GM12878 (cell line): ENCODE measurements at regions not wholly inside any gene's neighbourhood (a gene's known extent, or its start where the extent isn't known, plus 50 kb on each side); places are given as distances from the start of the nearest gene placed in this dataset.
"Not testable (repeated sequence)": the region's sequence is repeated elsewhere in the genome, so short reads cannot be mapped to it uniquely, and the experiment has no call there.

Experiments
- ATAC-seq: fragments of 200-7000 bp; cut with Tn5 transposase; 3 replicates; pipeline ENCODE4 v1.9.1; 2020; ENCODE audit warnings: mild to moderate bottlenecking, moderate library complexity
- BruUV-seq: library from RNA; stranded (reverse); fragments of 400-500 nt; replicated peaks from 2 replicates; lab custom pipeline; 2021; lab: Mats Ljungman, UMichigan
- CTCF ChIA-PET: fragments of 300-600 bp; sonication (Branson Sonifier 250); formaldehyde crosslinking; extraction: SDS; loops from one replicate; lab custom pipeline; 2021; ENCODE audit warnings: inconsistent platforms; lab: Yijun Ruan, JAX
- POLR2A ChIA-PET: fragments of 350-600 bp; formaldehyde crosslinking; extraction: SDS; loops from one replicate; lab custom pipeline; 2021; ENCODE audit warnings: inconsistent platforms; lab: Charles Lee
- RAD21 ChIA-PET: fragments of 300-600 bp; sonication (Branson Sonifier 250); formaldehyde crosslinking; loops from one replicate; lab custom pipeline; 2023; ENCODE audit warnings: antibody characterized with exemption; ENCODE audit not compliant: unreplicated experiment; lab: Charles Lee
- SMC1A ChIA-PET: fragments of 300-600 bp; sonication (Branson Sonifier 250); formaldehyde crosslinking; loops from one replicate; lab custom pipeline; 2023; ENCODE audit not compliant: unreplicated experiment, uncharacterized antibody; lab: Charles Lee
- DNase-seq: peaks from one replicate; pipeline ENCODE4 v3.0.0-alpha.2; 2011; ENCODE audit warnings: low read depth, low spot score
- FAIRE-seq: peaks from 3 replicates; lab custom pipeline; 2011; peaks lifted over from hg19 to GRCh38; lab: Jason Lieb, UNC
- H2AFZ ChIP-seq: 2 replicates; pipeline ENCODE4 v1.6.0; 2011; ENCODE audit warnings: low read depth, low read length, control low read depth; ENCODE audit not compliant: control insufficient read depth
- H3K27ac ChIP-seq: 2 replicates; pipeline ENCODE4 v1.5.1; 2011; ENCODE audit warnings: control low read depth; ENCODE audit not compliant: control insufficient read depth, insufficient read depth
- H3K27me3 ChIP-seq, 2 experiments: replicated peaks in 1 of 2; 2 replicates each; pipeline versions ENCODE4 v1.6.0 to v1.6.1; 2011; ENCODE audit warnings: low read length in 1 of 2; ENCODE audit not compliant: control insufficient read depth in 2 of 2, insufficient read depth in 2 of 2
- H3K36me3 ChIP-seq, 2 experiments: 2 replicates each; pipeline ENCODE4 v1.5.1; 2011; ENCODE audit warnings: low read length in 1 of 2; ENCODE audit not compliant: control insufficient read depth in 2 of 2, insufficient read depth in 2 of 2
- H3K4me1 ChIP-seq: 2 replicates; pipeline ENCODE4 v1.6.1; 2011; ENCODE audit warnings: mild to moderate bottlenecking, low read length, moderate library complexity, mixed read lengths; ENCODE audit not compliant: control insufficient read depth, insufficient read depth
- H3K4me2 ChIP-seq: 2 replicates; pipeline ENCODE4 v1.6.0; 2011; ENCODE audit warnings: control low read depth; ENCODE audit not compliant: control insufficient read depth, insufficient read depth
- H3K4me3 ChIP-seq: fragments of 200-600 bp; sonication (generic); 2 replicates; pipeline ENCODE4 v1.5.1; 2016
- H3K79me2 ChIP-seq: 2 replicates; pipeline ENCODE4 v1.6.0; 2011; ENCODE audit warnings: low read length; ENCODE audit not compliant: control insufficient read depth, insufficient read depth
- H3K9ac ChIP-seq: 2 replicates; pipeline ENCODE4 v1.8.0; 2011; ENCODE audit warnings: low read length, control low read depth, mixed read lengths; ENCODE audit not compliant: control insufficient read depth, insufficient read depth
- H3K9me3 ChIP-seq: replicated peaks from 3 replicates; pipeline ENCODE4 v1.5.1; 2011; ENCODE audit warnings: mild to moderate bottlenecking, low read length; ENCODE audit not compliant: control insufficient read depth, insufficient read depth
- H4K20me1 ChIP-seq: 2 replicates; pipeline ENCODE4 v1.6.0; 2011; ENCODE audit not compliant: control insufficient read depth, insufficient read depth
- BHLHE40 ChIP-seq, 2 experiments: fragments of 450-650 bp in 1 of 2; IDR thresholded peaks; 2 replicates each; pipeline ENCODE4 v1.6.1; 2011 to 2017; ENCODE audit warnings: low read depth in 2 of 2, borderline replicate concordance in 1 of 2, improper control_type of control experiment in 1 of 2, low read length in 1 of 2, mild to moderate bottlenecking in 1 of 2
- CHD2 ChIP-seq: IDR thresholded peaks from 2 replicates; pipeline ENCODE4 v1.6.1; 2011; ENCODE audit warnings: low read depth, low read length, improper control_type of control experiment, borderline replicate concordance
- DPF2 ChIP-seq: fragments of 450-650 bp; IDR thresholded peaks from 2 replicates; pipeline ENCODE4 v1.6.1; 2017; ENCODE audit warnings: mild to moderate bottlenecking
- ETV6 ChIP-seq, 2 experiments: fragments of 450-650 bp in 1 of 2; IDR thresholded peaks in 1 of 2; conservative IDR thresholded peaks in 1 of 2; 2 replicates each; pipeline ENCODE4 v1.6.1; 2014; ENCODE audit warnings: antibody characterized with exemption in 1 of 2, borderline replicate concordance in 1 of 2, low read depth in 1 of 2, mild to moderate bottlenecking in 1 of 2, moderate library complexity in 1 of 2
- IKZF1 ChIP-seq: fragments of 450-650 bp; conservative IDR thresholded peaks from 2 replicates; pipeline ENCODE4 v1.6.1; 2017; ENCODE audit warnings: antibody characterized with exemption, mild to moderate bottlenecking
- IKZF2 ChIP-seq, 2 experiments: fragments of 450-650 bp; IDR thresholded peaks; 2 replicates each; pipeline ENCODE4 v1.6.1; 2017; ENCODE audit warnings: mild to moderate bottlenecking in 2 of 2, moderate library complexity in 2 of 2
- IRF4 ChIP-seq: IDR thresholded peaks from 2 replicates; pipeline ENCODE4 v1.6.1; 2011; ENCODE audit warnings: low read depth, low read length
- MEF2B ChIP-seq: fragments of 450-650 bp; IDR thresholded peaks from 2 replicates; pipeline ENCODE4 v1.6.1; 2018; ENCODE audit warnings: mild to moderate bottlenecking, moderate library complexity; ENCODE audit not compliant: partially characterized antibody, poor library complexity, severe bottlenecking
- SPI1 ChIP-seq: IDR thresholded peaks from 2 replicates; pipeline ENCODE4 v1.6.1; 2011; ENCODE audit warnings: low read depth, mild to moderate bottlenecking, low read length, moderate library complexity, borderline replicate concordance; ENCODE audit not compliant: insufficient read depth
- YY1 ChIP-seq: IDR thresholded peaks from 2 replicates; pipeline ENCODE4 v1.6.1; 2011; ENCODE audit warnings: low read depth, mild to moderate bottlenecking, low read length
- ZNF207 ChIP-seq: fragments of 450-650 bp; IDR thresholded peaks from 2 replicates; pipeline ENCODE4 v1.6.1; 2014; ENCODE audit warnings: antibody characterized with exemption, mild to moderate bottlenecking, borderline replicate concordance
- WGBS: methylation state at CpG from one replicate; pipeline ENCODE4 v1.1.6; 2016; ENCODE audit warnings: low lambda C conversion rate; ENCODE audit not compliant: insufficient replicate concordance, insufficient coverage; ENCODE audit errors: missing lambda C conversion rate; 5-methylcytosine and 5-hydroxymethylcytosine counted together
- in situ Hi-C: fragments of 300-500 bp; cut with MboI; formaldehyde crosslinking; loops from 9 replicates; pipeline ENCODE4 v1.14.3; 2018; ENCODE audit warnings: mixed read lengths
- intact Hi-C: fragments of 100-400 bp; cut with micrococcal nuclease; formaldehyde crosslinking; loops from one replicate; pipeline ENCODE4 v1.14.2; 2022; ENCODE audit not compliant: unreplicated experiment
- TF ChIP-seq, protein P1 (sequence below): fragments of 450-650 bp; IDR thresholded peaks from 2 replicates; pipeline ENCODE4 v1.6.1; 2017; ENCODE audit warnings: mild to moderate bottlenecking, moderate library complexity
- TF ChIP-seq, protein P2 (sequence below): fragments of 450-650 bp; IDR thresholded peaks from 2 replicates; pipeline ENCODE4 v1.6.1; 2017; ENCODE audit warnings: low read depth, mild to moderate bottlenecking, moderate library complexity

DNA sequence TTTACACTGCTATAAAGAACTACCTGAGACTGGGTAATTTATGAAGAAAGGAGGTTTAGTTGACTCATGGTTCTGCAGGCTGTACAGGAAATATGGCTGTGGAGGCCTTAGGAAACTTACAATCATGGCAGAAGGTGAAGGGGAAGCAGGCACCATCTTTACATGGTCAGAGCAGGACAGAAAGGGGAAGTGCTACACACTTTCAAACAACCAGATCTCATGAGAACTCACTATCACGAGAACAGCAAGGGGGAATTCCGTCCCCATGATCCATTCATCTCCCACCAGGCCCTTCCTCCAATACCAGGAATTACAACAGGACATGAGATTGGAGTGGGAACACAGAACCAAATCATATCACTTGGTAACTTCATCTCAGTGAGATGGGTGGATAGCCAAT lies 536.5 kb upstream of the ID2 start:
- in situ Hi-C loops, FAIRE-seq, H3K27me3 ChIP-seq, H3K4me3 ChIP-seq, H2AFZ ChIP-seq, DNase-seq, intact Hi-C loops, H3K9ac ChIP-seq, H3K79me2 ChIP-seq, H3K4me1 ChIP-seq, H4K20me1 ChIP-seq, H3K9me3 ChIP-seq, H3K4me2 ChIP-seq, BruUV-seq, H3K27ac ChIP-seq, H3K36me3 ChIP-seq: not testable (repeated sequence)
- POLR2A ChIA-PET: interaction anchor here (1.0 kb wide), 1 partner anchor 84 kb away, joined by 3 read pairs; no protein-coding TSS in a partner anchor
- RAD21 ChIA-PET: interaction anchor here (0.6 to 2.1 kb wide), 2 partner anchors 15 to 420 kb away, joined by 3 to 7 read pairs; no protein-coding TSS in a partner anchor
- CTCF ChIA-PET: interaction anchor here (0.7 to 0.8 kb wide), 2 partner anchors 15 to 22 kb away, joined by 3 read pairs; no protein-coding TSS in a partner anchor
- TF ChIP-seq IKZF2 (IDR thresholded peaks at IDR 0.05): peak; percentile 61 to 76
- TF ChIP-seq ETV6 (conservative IDR thresholded peaks at IDR 0.05 in 1 of 2, IDR thresholded peaks at IDR 0.05 in 1 of 2; ENCODE audit: borderline replicate concordance in 1 of 2, low read depth in 1 of 2): 0 out of 4 replicates have a peak, but pooled peaks of 1 of the 2 experiments have one; percentile 16
- TF ChIP-seq, protein P1, sequence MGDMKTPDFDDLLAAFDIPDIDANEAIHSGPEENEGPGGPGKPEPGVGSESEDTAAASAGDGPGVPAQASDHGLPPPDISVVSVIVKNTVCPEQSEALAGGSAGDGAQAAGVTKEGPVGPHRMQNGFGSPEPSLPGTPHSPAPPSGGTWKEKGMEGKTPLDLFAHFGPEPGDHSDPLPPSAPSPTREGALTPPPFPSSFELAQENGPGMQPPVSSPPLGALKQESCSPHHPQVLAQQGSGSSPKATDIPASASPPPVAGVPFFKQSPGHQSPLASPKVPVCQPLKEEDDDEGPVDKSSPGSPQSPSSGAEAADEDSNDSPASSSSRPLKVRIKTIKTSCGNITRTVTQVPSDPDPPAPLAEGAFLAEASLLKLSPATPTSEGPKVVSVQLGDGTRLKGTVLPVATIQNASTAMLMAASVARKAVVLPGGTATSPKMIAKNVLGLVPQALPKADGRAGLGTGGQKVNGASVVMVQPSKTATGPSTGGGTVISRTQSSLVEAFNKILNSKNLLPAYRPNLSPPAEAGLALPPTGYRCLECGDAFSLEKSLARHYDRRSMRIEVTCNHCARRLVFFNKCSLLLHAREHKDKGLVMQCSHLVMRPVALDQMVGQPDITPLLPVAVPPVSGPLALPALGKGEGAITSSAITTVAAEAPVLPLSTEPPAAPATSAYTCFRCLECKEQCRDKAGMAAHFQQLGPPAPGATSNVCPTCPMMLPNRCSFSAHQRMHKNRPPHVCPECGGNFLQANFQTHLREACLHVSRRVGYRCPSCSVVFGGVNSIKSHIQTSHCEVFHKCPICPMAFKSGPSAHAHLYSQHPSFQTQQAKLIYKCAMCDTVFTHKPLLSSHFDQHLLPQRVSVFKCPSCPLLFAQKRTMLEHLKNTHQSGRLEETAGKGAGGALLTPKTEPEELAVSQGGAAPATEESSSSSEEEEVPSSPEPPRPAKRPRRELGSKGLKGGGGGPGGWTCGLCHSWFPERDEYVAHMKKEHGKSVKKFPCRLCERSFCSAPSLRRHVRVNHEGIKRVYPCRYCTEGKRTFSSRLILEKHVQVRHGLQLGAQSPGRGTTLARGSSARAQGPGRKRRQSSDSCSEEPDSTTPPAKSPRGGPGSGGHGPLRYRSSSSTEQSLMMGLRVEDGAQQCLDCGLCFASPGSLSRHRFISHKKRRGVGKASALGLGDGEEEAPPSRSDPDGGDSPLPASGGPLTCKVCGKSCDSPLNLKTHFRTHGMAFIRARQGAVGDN: peak; percentile 45; the same call in 1 of the 2 replicates
- peak; percentile 70 for TF ChIP-seq IKZF1
- peak; percentile 16 for TF ChIP-seq MEF2B
- peak; percentile 63 for TF ChIP-seq YY1
- TF ChIP-seq CHD2: peak; percentile 49; the same call in 1 of the 2 replicates
- peak; percentile 93 for TF ChIP-seq SPI1
- TF ChIP-seq, protein P2, sequence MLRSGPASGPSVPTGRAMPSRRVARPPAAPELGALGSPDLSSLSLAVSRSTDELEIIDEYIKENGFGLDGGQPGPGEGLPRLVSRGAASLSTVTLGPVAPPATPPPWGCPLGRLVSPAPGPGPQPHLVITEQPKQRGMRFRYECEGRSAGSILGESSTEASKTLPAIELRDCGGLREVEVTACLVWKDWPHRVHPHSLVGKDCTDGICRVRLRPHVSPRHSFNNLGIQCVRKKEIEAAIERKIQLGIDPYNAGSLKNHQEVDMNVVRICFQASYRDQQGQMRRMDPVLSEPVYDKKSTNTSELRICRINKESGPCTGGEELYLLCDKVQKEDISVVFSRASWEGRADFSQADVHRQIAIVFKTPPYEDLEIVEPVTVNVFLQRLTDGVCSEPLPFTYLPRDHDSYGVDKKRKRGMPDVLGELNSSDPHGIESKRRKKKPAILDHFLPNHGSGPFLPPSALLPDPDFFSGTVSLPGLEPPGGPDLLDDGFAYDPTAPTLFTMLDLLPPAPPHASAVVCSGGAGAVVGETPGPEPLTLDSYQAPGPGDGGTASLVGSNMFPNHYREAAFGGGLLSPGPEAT: peak; percentile 87
- TF ChIP-seq IRF4: 0 out of 2 replicates have a peak, but pooled peaks have one; percentile 25
- peak in 1 of 2 experiments; percentile 5; a peak in 1 of 4 replicates for TF ChIP-seq BHLHE40 (IDR thresholded peaks at IDR 0.05; ENCODE audit: borderline replicate concordance in 1 of 2, low read depth in 2 of 2, low read length in 1 of 2)
- TF ChIP-seq ZNF207: peak; percentile 32; the same call in 1 of the 2 replicates
- peak; percentile 42; the same call in 1 of the 2 replicates for TF ChIP-seq DPF2
- peak; percentile 78 for ATAC-seq
- SMC1A ChIA-PET: interaction anchor here (1.0 to 1.7 kb wide), 6 partner anchors 8 to 23 kb away, joined by 3 to 6 read pairs (median 4); no protein-coding TSS in a partner anchor
- WGBS: 0% methylated on average over 2 of the region's 2 CpGs
